KBM-7 (cell line): ENCODE measurements at regions not wholly inside any gene's neighbourhood (a gene's known extent, or its start where the extent isn't known, plus 50 kb on each side); places are given as distances from the start of the nearest gene placed in this dataset.

Source experiments
- DNase-seq: peaks from one replicate; pipeline ENCODE4 v3.0.0-alpha.2; 2015
- in situ Hi-C: fragments of 300-500 bp; cut with MboI; formaldehyde crosslinking; loops from 2 replicates; pipeline ENCODE4 v1.14.3; 2020; ENCODE audit warnings: low sequenced_read_pairs, low pct_unique_long_range_greater_than_20kb, mixed read lengths

DNA sequence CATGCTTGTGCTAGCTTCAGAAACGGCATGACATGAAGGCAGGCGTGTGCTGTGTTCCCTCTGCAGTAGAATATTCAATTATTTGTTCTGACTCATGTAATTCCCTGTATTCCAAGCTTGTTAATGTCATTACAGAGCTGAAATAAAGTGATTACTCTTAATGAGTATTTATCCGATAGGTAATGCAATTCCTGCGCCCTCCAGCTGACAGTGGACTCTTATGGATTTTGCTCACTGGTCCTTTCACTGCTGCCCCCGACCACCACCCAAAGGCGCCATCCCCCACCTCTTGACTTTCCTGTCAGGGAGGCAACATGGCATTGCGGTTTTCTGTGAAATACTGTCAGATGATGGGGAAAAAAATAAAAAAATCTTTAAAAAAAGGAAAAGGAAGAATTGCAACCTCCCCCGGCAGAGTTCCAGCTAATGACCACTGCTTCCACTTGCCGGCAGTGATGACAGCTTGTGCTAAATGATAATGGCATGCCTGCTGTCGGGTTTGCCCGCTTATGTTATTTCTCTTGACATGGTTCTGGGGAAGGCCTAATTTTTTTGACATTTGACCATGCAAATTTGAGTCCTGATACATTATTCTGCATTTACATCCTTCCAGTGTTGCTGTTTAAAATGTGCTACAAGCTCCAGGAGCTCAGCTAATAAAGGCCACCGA, 335.3 kb upstream of the ADAMTS16 start:
- in situ Hi-C loops: no loop called here
- DNase-seq: no peak

DNA sequence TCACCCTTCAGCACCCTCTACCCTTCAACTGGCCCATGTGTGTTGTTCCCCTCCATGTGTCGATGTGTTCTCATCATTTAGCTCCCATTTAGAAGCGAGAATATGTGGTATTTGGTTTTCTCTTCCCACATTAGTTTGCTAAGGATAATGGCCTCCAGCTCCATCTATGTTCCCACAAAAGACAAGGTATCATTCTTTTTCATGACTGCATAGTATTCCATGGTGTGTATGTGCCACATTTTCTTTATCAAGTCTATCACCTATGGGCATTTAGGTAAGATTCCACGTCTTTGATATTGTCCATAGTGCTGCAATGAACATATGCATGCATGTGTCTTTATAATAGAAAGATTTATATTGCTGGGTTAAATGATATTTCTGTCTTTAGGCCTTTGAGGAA, 325.1 kb upstream of the ADAMTS16 start:
- peak; percentile 5 for DNase-seq
- in situ Hi-C loops: no loop called here

DNA sequence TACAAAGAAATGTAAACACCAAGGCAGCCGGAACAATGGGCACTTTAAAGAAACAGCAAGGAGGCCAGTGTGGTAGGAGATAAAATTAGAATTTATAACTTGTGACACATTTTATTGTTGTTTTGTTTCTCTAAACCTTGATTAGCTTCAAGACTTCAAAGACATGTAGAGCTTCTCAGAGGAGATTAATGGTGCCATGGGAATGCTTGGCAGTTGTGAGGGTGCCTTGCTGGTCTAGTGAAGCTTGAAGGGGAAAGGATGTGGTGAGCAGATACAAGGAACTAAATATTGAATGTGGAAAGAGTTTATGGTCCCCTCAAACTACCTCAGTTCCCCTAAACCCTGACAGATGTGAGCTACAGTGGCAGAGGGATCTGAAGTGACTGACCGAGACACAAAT, 322.4 kb upstream of the ADAMTS16 start:
- in situ Hi-C loops: no loop called here
- no peak for DNase-seq

DNA sequence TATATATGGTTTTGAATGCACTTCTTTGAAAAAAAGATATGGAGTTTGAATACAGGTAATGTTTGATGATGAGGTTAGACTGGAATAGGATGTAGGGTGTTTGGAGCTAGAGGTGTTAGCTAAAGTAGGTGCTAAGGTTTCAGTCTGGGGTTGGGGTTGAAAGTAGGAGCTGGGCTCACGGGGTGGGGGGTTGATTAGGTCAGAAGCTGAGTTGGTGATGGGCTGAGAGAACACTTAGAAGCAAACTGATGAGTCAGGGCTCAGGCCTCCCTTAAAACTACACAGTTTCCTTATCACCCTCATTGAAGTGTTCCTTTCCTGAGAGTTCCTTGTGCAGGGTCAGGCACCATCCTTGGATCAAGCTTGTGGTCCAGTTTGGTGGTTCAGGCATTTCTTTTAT, 308.8 kb upstream of the ADAMTS16 start:
- no peak for DNase-seq
- in situ Hi-C loops: no loop called here

DNA sequence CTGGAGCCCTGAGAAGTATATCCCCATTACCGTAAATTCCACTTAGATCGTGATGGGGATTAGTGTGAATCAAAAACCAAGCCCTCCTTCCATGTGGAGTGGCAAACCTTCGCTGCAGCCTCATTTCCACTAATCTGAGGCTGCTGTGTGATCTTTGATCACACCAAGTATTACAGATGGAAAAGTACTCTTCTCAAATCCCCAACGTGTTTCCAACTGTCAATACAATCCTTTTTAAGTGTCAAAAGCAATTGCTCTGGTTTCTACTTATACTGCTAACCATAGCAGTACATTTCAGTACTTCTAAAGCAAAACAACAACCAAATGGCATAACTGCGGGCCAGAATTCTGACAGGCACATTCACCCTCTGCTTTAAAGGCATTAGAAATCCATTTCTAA, 307.7 kb upstream of the ADAMTS16 start:
- in situ Hi-C loops: no loop called here
- DNase-seq: no peak

DNA sequence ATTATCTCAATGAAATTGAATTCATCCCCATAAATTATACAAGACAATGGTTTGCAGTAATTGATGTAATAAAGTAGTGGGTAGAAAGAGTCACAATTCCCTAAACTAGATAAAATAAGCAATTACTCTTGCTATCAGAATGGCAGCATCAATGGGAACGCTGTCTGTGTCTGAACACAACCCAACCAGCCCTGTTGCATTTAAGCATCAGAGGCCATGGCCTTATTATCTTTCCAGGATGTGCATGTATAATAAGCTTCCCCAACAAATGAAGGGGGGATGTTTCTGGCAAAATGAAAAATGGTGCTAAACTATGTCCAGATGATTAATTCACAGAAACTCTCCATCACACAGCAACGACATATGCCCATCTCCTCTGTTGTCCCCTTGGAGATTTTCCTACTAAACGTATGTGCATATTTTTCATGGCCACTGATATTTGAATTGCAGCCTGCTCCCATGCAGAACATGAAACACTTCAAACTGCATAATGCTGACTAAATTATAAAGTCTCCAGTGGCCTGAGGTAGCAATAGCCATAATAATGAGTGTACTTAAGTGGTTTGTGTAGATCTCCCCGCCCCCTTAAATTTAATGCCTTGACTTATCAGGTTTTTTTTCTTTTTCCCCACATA, 306.9 kb upstream of the ADAMTS16 start:
- DNase-seq: no peak
- in situ Hi-C loops: no loop called here

DNA sequence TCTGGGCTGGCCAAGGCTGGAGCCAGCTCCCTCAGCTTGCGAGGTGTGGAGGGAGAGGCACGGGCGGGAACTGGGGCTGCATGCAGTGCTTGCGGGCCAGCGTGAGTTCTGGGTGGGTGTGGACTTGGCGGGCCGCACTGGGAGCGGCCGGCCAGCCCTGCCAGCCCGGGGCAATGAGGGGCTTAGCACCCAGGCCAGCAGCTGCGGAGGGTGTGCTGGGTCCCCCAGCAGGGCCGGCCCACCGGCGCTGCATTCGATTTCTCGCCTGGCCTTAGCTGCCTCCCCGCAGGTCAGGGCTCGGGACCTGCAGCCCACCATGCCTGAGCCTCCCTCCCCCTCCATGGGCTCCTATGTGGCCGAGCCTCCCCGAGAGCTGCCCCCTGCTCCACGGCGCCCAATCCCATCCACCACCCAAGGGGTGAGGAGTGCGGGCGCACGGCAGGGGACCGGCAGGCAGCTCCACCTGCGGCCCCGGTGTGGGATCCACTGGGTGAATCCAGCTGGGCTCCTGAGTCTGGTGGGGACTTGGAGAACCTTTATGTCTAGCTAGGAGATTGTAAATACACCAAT, 302.6 kb upstream of the ADAMTS16 start:
- no peak for DNase-seq
- in situ Hi-C loops: no loop called here

DNA sequence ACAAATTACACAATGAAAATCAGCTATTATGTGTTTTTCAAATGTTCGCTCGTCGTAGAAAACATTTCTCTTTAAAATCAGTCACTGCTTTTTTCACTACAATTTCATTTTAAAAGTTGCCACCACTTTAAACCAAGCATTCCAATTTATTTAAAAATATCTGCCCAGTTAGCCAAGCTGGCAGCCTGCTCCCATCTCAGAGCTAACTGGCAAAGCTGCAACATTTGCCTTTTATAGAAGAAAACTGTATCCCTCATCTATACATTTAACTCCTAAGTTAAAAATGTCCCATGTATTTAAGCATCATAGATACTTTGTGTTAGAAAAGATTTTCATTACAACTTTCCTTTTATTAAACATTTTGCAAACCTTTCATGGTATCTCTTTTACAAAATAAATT, 294.9 kb upstream of the ADAMTS16 start:
- in situ Hi-C loops: no loop called here
- no peak for DNase-seq

DNA sequence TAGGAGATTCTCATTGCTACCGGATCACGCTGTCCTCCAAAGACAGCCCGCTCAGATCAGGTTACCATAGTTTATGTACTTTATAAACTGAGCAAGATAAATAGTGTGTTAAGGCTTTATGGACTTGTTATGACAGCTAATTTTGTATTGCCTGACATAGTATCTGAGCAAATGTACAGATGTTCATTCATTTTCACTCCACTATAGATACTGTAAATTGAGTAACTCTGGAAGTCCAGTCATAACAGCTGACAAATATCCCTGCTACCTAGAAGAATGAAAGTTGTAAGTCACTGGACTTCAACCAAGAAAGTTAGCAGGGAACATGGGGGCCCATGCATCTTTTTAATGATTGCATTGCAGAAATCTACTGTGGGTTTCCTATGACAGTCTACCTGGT, 292.4 kb upstream of the ADAMTS16 start:
- no peak for DNase-seq
- in situ Hi-C loops: no loop called here

DNA sequence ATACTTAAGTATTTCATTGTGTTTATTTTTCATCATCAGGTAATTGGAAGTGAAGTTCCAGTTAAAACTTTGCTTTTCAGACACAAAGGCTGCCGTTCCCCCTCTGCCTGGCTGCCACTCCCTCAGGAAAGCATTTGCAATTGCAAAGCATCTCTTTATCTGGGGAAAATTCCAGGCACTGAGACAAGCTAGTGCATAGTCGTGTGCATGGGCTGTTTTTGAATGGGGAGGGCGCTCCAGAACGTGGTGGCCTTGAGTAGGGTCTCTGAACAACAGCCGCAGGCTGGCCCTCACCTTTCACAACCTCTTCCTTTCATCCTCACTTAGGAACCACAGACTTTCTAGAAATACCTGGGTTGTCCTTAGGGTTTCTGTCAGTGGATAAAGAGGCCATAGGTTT, 285.1 kb upstream of the ADAMTS16 start:
- DNase-seq: no peak
- in situ Hi-C loops: no loop called here

DNA sequence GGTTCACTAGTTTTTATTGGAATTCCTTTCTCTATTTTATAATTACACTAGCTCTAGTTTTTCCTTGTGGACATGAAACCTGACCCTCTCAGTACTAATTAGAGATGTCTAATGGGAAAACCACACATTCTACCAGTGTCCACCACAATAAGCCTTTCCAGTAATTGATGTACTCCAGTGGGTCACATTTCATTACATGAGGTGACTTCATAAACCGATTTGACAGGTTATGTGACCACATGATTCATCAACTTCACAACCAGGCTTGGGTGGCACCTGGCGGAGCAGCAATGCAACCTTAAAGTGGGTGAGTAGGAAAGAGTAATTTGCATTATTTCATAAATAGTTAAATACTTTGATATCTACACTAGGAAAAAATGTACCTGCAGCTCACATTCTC, 284.2 kb upstream of the ADAMTS16 start:
- in situ Hi-C loops: no loop called here
- no peak for DNase-seq

DNA sequence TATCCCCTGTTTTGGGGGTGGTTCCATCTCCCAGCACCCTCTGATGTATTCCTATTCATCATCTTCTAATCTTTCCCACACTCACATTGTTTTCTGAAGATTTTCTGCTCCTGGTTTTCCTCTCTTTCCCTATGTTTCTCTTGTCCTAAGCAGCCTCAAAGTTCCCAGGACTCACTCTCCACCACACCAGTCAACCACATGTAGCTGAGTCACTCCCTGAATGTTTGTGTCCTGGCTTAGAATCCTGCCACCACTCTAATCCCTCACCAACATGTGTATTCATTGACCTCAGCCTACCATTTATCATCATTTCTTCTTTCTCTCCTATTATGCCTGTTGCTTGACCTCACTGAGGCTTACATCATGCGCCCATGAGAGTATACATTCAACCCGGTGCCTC, 282.4 kb upstream of the ADAMTS16 start:
- no peak for DNase-seq
- in situ Hi-C loops: no loop called here

DNA sequence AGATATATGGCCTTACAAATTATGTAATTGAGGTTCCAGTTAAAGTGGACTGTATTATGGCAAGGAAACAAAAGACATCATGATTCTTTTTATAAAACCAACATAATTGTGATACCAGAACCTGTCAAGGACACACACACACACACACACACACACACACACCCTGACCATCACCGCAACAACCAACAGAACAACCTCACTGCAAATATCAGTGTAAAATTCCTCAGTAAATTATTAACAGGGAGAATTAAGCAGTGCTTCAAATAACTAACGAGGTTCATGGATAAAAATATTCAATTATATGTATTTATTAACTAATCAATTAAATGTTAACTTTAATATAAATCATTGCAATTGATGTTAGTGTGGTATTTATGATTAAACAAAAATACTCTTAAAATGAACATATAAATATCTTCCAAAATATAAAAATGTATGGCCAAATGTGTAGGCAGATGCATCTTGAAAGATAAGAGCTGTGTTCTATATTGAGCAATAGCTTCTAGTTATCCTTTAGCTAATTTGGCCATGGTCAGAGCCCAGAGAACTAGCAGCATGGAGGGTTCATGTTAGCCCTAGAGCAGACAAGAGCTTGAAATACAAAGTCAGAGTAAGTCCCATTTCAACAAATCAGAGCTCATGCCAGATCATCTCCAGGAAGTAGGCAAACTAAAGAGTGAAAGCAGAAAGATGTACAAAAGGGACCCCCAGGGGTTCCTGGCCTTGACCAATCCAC, 280.5 kb upstream of the ADAMTS16 start:
- DNase-seq: no peak
- in situ Hi-C loops: no loop called here

DNA sequence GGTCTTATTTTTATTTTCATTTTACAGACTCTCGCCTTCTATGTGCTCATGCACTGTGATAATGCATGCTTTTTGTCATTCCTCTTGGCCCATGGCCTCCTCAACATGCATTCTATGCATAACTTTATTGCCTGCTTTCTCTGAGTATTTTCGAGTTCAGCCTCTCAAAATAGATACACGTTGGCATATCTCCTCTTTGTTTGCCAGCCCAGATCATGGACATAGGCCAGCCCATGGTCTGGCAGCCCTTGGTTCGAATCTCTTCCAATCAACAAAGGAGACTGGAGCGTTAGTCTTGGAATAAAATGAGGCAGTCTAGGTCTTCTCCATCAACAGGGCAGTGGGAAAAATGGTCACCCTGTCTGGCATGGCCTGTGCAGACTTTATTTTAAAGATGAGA, 279.5 kb upstream of the ADAMTS16 start:
- in situ Hi-C loops: no loop called here
- no peak for DNase-seq

DNA sequence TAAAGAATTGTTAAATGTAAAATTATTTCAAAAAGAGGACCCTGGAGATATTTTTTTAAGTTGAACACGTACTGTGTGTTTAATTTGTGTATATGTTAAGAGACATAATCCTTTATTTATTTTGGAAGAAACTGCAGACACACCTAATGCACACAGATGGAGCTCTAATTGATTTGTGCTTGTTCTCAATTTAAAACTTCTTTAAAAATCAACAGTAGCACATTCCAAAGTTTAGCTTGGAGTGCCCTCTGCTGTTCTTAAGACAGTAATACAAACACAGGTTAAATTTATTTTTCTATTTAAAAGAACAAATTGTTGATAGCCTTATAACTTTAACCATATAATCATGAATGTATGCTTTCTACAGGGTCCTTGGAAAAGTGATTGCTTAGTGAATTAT, 277.6 kb upstream of the ADAMTS16 start:
- in situ Hi-C loops: no loop called here
- DNase-seq: peak; percentile 31

DNA sequence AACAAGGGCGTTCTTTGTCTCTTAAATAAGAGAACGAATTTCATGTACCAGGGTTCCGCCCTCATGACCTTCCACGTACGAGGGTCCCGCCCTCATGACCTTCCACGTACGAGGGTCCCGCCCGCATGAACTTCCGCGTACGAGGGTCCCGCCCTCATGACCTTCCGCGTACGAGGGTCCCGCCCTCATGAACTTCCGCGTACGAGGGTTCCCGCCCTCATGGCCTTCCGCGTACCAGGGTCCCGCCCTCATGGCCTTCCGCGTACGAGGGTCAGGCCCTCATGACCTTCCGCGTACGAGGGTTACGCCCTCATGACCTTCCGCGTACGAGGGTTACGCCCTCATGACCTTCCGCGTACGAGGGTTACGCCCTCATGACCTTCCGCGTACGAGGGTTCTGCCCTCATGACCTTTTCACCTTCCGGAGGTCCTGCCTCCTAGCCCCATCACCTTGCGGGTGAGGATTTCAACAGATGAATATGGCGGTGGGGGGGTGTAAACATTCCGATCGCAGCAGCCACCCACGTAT, 273.9 kb upstream of the ADAMTS16 start:
- in situ Hi-C loops: no loop called here
- DNase-seq: no peak

DNA sequence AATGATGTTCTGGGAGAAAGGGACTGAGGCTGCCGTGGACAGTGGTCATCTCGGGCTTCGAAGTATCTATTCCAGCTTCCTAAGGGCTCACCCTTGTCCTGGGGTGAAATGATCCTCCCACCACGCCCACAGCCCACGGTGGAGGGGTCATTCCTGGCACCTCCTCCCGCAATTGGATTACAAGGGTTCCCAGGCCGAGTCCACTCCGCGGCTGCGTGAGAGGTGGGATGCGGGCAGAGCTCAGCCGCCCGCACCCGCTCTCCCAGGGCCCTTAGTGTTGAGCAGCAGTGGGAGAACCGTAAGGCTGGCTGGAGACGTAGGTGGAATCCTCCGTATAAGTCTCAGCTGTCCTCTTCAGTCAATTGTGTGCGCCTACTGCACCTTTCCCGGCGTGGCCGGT, 273.3 kb upstream of the ADAMTS16 start:
- no peak for DNase-seq
- in situ Hi-C loops: no loop called here

DNA sequence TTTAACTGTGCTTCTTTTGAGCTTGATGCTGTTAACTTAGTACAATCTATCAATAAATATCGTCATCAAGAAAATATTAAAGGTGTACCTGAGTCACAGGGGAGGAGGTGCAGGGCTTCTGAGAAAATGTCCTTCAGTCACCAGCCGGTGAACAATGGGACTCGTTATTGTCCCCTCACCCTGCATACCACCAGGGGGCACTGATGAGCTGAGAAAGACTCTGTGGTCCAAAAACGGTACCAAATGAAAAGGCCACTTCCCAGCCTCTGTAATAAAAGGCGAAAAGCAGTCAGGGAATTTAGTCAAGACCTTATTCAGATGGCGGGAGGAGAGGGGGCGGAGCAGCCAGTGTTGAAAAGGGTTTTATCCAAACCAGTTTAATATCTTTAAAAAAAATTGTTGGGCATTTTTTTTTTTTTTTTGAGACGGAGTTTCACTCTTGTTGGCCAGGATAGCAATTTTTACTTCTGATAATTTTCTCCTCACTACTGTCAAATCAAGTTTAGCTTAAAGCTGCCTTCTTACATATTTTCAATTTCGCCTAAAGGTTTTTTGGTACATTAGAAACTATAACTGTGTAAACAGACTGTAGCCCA, 271.9 kb upstream of the ADAMTS16 start:
- peak; percentile 43 for DNase-seq
- in situ Hi-C loops: no loop called here

DNA sequence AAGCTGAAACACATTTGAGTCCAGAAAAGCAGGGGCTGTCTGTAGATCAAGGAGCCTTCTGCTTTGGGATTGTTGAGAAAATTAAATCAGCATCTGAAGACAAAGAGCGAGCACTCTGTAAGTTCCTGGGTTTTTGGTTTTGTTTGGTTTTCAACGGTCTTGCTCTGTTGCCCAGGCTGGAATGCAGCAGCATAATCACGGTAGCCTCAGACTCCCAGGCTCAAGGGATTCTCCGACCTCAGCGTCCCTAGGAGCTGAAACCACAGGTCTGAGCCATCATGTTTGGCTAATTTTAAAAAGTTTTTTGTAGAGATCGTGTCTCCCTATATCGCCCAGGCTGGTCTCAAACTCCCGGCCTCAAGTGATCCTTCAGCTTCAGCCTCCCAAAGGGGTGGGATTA, 266.5 kb upstream of the ADAMTS16 start:
- in situ Hi-C loops: no loop called here
- no peak for DNase-seq

DNA sequence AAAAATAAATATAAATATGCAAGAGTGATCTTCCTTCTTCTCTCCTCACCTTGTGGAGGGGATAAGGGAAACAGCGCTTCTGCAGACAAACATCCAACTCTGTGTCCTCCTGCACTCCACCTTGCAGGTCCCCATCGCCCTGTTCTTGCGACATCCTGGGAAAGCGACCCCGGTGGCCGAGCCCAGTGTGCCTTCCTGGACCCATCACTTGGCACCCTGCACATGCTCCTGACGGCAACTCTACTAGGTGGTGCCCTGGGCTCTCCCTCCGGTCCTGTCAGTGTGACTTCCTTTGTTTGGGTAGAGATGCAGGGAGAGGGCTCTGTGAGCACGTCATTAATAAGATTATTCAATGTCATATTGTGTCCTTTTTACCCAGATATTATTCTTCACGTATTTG, 266.0 kb upstream of the ADAMTS16 start:
- in situ Hi-C loops: no loop called here
- DNase-seq: no peak
